HAP-1 (cell line): ENCODE measurements at regions not wholly inside any gene's neighbourhood (a gene's known extent, or its start where the extent isn't known, plus 50 kb on each side); places are given as distances from the start of the nearest gene placed in this dataset.
"Not testable (repeated sequence)": the region's sequence is repeated elsewhere in the genome, so short reads cannot be mapped to it uniquely, and the experiment has no call there.

Experiments
- DNase-seq, 2 experiments: peaks; one replicate each; pipeline ENCODE4 v3.0.0-alpha.2; 2016 to 2020; ENCODE audit warnings: low spot score in 2 of 2
- H3K27me3 ChIP-seq: fragments of 250-450 bp; sonication (Bioruptor Pico); 2 replicates; pipeline ENCODE4 v1.5.1; 2020; ENCODE audit warnings: low read depth, mild to moderate bottlenecking, moderate library complexity
- H3K36me3 ChIP-seq: fragments of 250-450 bp; sonication (Bioruptor Pico); replicated peaks from 2 replicates; pipeline ENCODE4 v1.5.1; 2020; ENCODE audit warnings: mild to moderate bottlenecking
- H3K4me1 ChIP-seq: fragments of 250-450 bp; sonication (Bioruptor Pico); 2 replicates; pipeline ENCODE4 v1.5.1; 2020; ENCODE audit warnings: mild to moderate bottlenecking
- H3K4me3 ChIP-seq: fragments of 250-450 bp; sonication (Bioruptor Pico); 2 replicates; pipeline ENCODE4 v1.5.1; 2020; ENCODE audit warnings: mild to moderate bottlenecking, moderate library complexity
- H3K9me3 ChIP-seq: fragments of 250-450 bp; sonication (Bioruptor Pico); 2 replicates; pipeline ENCODE4 v1.5.1; 2020; ENCODE audit warnings: mild to moderate bottlenecking, moderate library complexity
- in situ Hi-C: fragments of 300-500 bp; cut with MboI; formaldehyde crosslinking; loops from 3 replicates; pipeline ENCODE4 v1.14.3; 2020; ENCODE audit warnings: low sequenced_read_pairs, inconsistent platforms, mixed read lengths

GRCh38 chr1:157294387-157295145 is 156.4 kb upstream of the ETV3 start:
- DNase-seq, H3K4me1 ChIP-seq, H3K27me3 ChIP-seq, in situ Hi-C loops, H3K4me3 ChIP-seq, H3K9me3 ChIP-seq, H3K36me3 ChIP-seq: not testable (repeated sequence)

GRCh38 chr1:157292809-157293564 is 154.8 kb upstream of the ETV3 start:
- Histone ChIP-seq H3K9me3 (no peaks in the 10 kb centered on the region), H3K4me3 (no peak overlapping the region), H3K4me1 (no peaks in the 10 kb centered on the region), H3K36me3 (no peaks in the 10 kb centered on the region), H3K27me3 (no peaks in the 10 kb centered on the region)
- in situ Hi-C loops: no loop called here
- DNase-seq: no peak

GRCh38 chr1:157292302-157292701 is 154.1 kb upstream of the ETV3 start:
- in situ Hi-C loops: no loop called here
- no peak overlapping the region for H3K4me3 ChIP-seq
- H3K4me1 ChIP-seq: no peaks in the 10 kb centered on the region
- H3K27me3 ChIP-seq: no peaks in the 10 kb centered on the region
- no peaks in the 10 kb centered on the region for H3K9me3 ChIP-seq
- no peak for DNase-seq
- H3K36me3 ChIP-seq: no peaks in the 10 kb centered on the region

- no peaks in the 10 kb centered on the region for H3K27me3 ChIP-seq
- DNase-seq: no peak
- no peaks in the 10 kb centered on the region for H3K36me3 ChIP-seq
- no peaks in the 10 kb centered on the region for H3K4me1 ChIP-seq
- no peak overlapping the region for H3K4me3 ChIP-seq
- in situ Hi-C loops: no loop called here
- no peaks in the 10 kb centered on the region for H3K9me3 ChIP-seq
These were observed 152.9 kb upstream of the ETV3 start for GRCh38 chr1:157291083-157291482.

GRCh38 chr1:157289424-157290105 is 151.4 kb upstream of the ETV3 start:
- H3K36me3 ChIP-seq: no peaks in the 10 kb centered on the region
- DNase-seq: no peak
- H3K9me3 ChIP-seq: no peaks in the 10 kb centered on the region
- H3K4me1 ChIP-seq: no peaks in the 10 kb centered on the region
- no peaks in the 10 kb centered on the region for H3K27me3 ChIP-seq
- H3K4me3 ChIP-seq: no peak overlapping the region
- in situ Hi-C loops: no loop called here

- H3K27me3 ChIP-seq: no peaks in the 10 kb centered on the region
- H3K4me3 ChIP-seq: no peak overlapping the region
- H3K36me3 ChIP-seq: no peaks in the 10 kb centered on the region
- no peaks in the 10 kb centered on the region for H3K9me3 ChIP-seq
- DNase-seq: no peak
- no peaks in the 10 kb centered on the region for H3K4me1 ChIP-seq
- in situ Hi-C loops: no loop called here
These were observed 150.8 kb upstream of the ETV3 start for GRCh38 chr1:157288996-157289395.

- DNase-seq: no peak
- Histone ChIP-seq H3K36me3 (no peaks in the 10 kb centered on the region), H3K9me3 (no peaks in the 10 kb centered on the region), H3K4me1 (no peaks in the 10 kb centered on the region), H3K27me3 (no peaks in the 10 kb centered on the region), H3K4me3 (no peak overlapping the region)
- in situ Hi-C loops: no loop called here
These were observed 150.3 kb upstream of the ETV3 start for GRCh38 chr1:157288492-157288891.

- in situ Hi-C loops: no loop called here
- Histone ChIP-seq H3K4me1 (no peaks in the 10 kb centered on the region), H3K36me3 (no peaks in the 10 kb centered on the region), H3K4me3 (no peak overlapping the region), H3K9me3 (no peaks in the 10 kb centered on the region), H3K27me3 (no peaks in the 10 kb centered on the region)
- no peak for DNase-seq
These were observed 149.8 kb upstream of the ETV3 start for GRCh38 chr1:157288006-157288405.

- Histone ChIP-seq H3K27me3 (no peaks in the 10 kb centered on the region), H3K4me1 (no peaks in the 10 kb centered on the region), H3K9me3 (no peaks in the 10 kb centered on the region), H3K4me3 (no peak overlapping the region), H3K36me3 (no peaks in the 10 kb centered on the region)
- no peak for DNase-seq
- in situ Hi-C loops: no loop called here
These were observed 149.3 kb upstream of the ETV3 start for GRCh38 chr1:157287462-157287861.

GRCh38 chr1:157286646-157287420 is 148.6 kb upstream of the ETV3 start:
- H3K4me3 ChIP-seq: no peak overlapping the region
- H3K4me1 ChIP-seq: no peaks in the 10 kb centered on the region
- H3K27me3 ChIP-seq: no peaks in the 10 kb centered on the region
- H3K9me3 ChIP-seq: no peaks in the 10 kb centered on the region
- DNase-seq: no peak
- no peaks in the 10 kb centered on the region for H3K36me3 ChIP-seq
- in situ Hi-C loops: no loop called here

GRCh38 chr1:157286096-157286495 is 147.9 kb upstream of the ETV3 start:
- no peaks in the 10 kb centered on the region for H3K36me3 ChIP-seq
- H3K4me1 ChIP-seq: no peaks in the 10 kb centered on the region
- H3K9me3 ChIP-seq: no peaks in the 10 kb centered on the region
- no peaks in the 10 kb centered on the region for H3K27me3 ChIP-seq
- no peak for DNase-seq
- in situ Hi-C loops: no loop called here
- H3K4me3 ChIP-seq: no peak overlapping the region

GRCh38 chr1:157284451-157284850 is 146.3 kb upstream of the ETV3 start:
- H3K4me3 ChIP-seq: no peak overlapping the region
- DNase-seq: no peak
- in situ Hi-C loops: no loop called here
- H3K27me3 ChIP-seq: 0 out of 2 replicates have a peak, but pooled peaks cover 2% of the 10 kb centered on the region
- H3K36me3 ChIP-seq: no peaks in the 10 kb centered on the region
- H3K9me3 ChIP-seq: no peaks in the 10 kb centered on the region
- no peaks in the 10 kb centered on the region for H3K4me1 ChIP-seq

GRCh38 chr1:157279802-157280140 is 141.6 kb upstream of the ETV3 start:
- H3K4me1 ChIP-seq: no peaks in the 10 kb centered on the region
- no peak overlapping the region for H3K4me3 ChIP-seq
- no peaks in the 10 kb centered on the region for H3K9me3 ChIP-seq
- in situ Hi-C loops: no loop called here
- no peak for DNase-seq
- H3K27me3 ChIP-seq: peaks cover 6% of the 10 kb centered on the region; the same call in 1 of the 2 replicates
- H3K36me3 ChIP-seq: no peaks in the 10 kb centered on the region
